Upper lobe of left lung (tissue), 6 donors: ENCODE measurements at regions not wholly inside any gene's neighbourhood (a gene's known extent, or its start where the extent isn't known, plus 50 kb on each side); places are given as distances from the start of the nearest gene placed in this dataset.

Experiments
- ATAC-seq, 2 donors: fragments of 200-7000 bp; cut with Tn5 transposase; one replicate each; pipeline ENCODE4 v1.9.1; 2022; ENCODE audit warnings: mild to moderate bottlenecking in 2 of 2, moderate library complexity in 2 of 2; ENCODE audit not compliant: low FRiP score in 2 of 2
- DNase-seq, 2 donors: peaks; one replicate each; pipeline ENCODE4 v3.0.0-alpha.2; 2019 to 2020
- H3K27ac ChIP-seq, 4 donors: fragments of 200-600 bp; sonication (generic); one replicate each; pipeline ENCODE4 v1.5.1; 2016 to 2019
- H3K27me3 ChIP-seq, 4 donors: fragments of 200-600 bp; sonication (generic); one replicate each; pipeline ENCODE4 v1.5.1; 2017 to 2019
- H3K36me3 ChIP-seq, 4 donors: fragments of 200-600 bp; sonication (generic); one replicate each; pipeline ENCODE4 v1.5.1; 2016 to 2019
- H3K4me1 ChIP-seq, 4 donors: fragments of 200-600 bp; sonication (generic); one replicate each; pipeline ENCODE4 v1.5.1; 2018 to 2019
- H3K4me3 ChIP-seq, 4 donors: fragments of 200-600 bp; sonication (generic); one replicate each; pipeline ENCODE4 v1.5.1; 2017 to 2019; ENCODE audit warnings: mild to moderate bottlenecking in 2 of 4, moderate library complexity in 1 of 4
- H3K9me3 ChIP-seq, 4 donors: fragments of 200-600 bp; sonication (generic); one replicate each; pipeline ENCODE4 v1.5.1; 2018 to 2019
- EP300 ChIP-seq, 4 donors: sonication (generic); formaldehyde crosslinking; IDR thresholded peaks; one replicate each; pipeline ENCODE4 v1.5.1; 2017; ENCODE audit warnings: antibody characterized with exemption in 4 of 4, control low read depth in 2 of 4
- POLR2A ChIP-seq, 4 donors: fragments of 450-650 bp; IDR thresholded peaks; one replicate each; pipeline ENCODE4 v1.5.1; 2016 to 2017; ENCODE audit warnings: antibody characterized with exemption in 4 of 4, mild to moderate bottlenecking in 2 of 4
- POLR2AphosphoS5 ChIP-seq, 2 donors: sonication (generic); formaldehyde crosslinking; IDR thresholded peaks; one replicate each; pipeline ENCODE4 v1.5.1; 2017; ENCODE audit warnings: antibody characterized with exemption in 2 of 2
- WGBS, 2 donors: methylation state at CpG; one replicate each; pipeline ENCODE4 v1.1.5; 2017 to 2018; 5-methylcytosine and 5-hydroxymethylcytosine counted together
- TF ChIP-seq, protein P1 (sequence below), 6 experiments: fragments of 450-650 bp in 4 of 6; fragments of 200-600 bp in 2 of 6; sonication (generic) in 2 of 6; IDR thresholded peaks; one replicate each; pipeline ENCODE4 v1.5.1; 2016 to 2019; ENCODE audit warnings: antibody characterized with exemption in 6 of 6
- donor health status: DM: no; HTN: no; CAD: no; lungs with moderate emphysema.
- donor health status: DM: no; HTN: yes; CAD: no; lungs with severe emphysema.

DNA sequence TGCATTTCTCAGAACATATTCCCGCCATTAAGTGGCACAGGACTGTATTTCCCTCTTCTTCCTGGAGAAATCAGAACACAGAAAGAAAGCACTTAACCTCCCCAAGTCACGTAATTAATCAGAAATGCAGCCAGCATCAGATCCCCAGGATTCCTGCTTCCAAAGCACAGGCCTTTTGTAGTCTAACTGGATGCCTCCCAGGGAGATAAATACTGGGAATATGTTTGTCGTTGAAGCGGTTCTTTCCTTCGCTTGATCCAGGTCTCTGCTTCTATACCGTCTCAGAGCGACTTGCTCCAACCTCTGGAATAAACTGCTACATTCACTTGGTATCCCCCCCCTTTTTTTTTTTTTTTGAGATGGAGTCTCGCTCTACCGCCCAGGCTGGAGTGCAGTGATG is 198.6 kb downstream of the KBTBD8 start:
- Histone ChIP-seq H3K36me3 (no peaks in the 10 kb centered on the region), H3K9me3 (no peaks in the 10 kb centered on the region), H3K27me3 (no peaks in the 10 kb centered on the region), H3K27ac (no peak overlapping the region), H3K4me1 (no peaks in the 10 kb centered on the region), H3K4me3 (no peak overlapping the region)
- DNase-seq (no peak), ATAC-seq (no peak)
- TF ChIP-seq, protein P1, sequence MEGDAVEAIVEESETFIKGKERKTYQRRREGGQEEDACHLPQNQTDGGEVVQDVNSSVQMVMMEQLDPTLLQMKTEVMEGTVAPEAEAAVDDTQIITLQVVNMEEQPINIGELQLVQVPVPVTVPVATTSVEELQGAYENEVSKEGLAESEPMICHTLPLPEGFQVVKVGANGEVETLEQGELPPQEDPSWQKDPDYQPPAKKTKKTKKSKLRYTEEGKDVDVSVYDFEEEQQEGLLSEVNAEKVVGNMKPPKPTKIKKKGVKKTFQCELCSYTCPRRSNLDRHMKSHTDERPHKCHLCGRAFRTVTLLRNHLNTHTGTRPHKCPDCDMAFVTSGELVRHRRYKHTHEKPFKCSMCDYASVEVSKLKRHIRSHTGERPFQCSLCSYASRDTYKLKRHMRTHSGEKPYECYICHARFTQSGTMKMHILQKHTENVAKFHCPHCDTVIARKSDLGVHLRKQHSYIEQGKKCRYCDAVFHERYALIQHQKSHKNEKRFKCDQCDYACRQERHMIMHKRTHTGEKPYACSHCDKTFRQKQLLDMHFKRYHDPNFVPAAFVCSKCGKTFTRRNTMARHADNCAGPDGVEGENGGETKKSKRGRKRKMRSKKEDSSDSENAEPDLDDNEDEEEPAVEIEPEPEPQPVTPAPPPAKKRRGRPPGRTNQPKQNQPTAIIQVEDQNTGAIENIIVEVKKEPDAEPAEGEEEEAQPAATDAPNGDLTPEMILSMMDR (IDR thresholded peaks at IDR 0.05), result no peak
- TF ChIP-seq EP300 (IDR thresholded peaks at IDR 0.05) (no peak), POLR2A (IDR thresholded peaks at IDR 0.05) (no peak), POLR2AphosphoS5 (IDR thresholded peaks at IDR 0.05) (no peak)
- 91% methylated on average over 9 of the region's 9 CpGs for WGBS, 2 donors

DNA sequence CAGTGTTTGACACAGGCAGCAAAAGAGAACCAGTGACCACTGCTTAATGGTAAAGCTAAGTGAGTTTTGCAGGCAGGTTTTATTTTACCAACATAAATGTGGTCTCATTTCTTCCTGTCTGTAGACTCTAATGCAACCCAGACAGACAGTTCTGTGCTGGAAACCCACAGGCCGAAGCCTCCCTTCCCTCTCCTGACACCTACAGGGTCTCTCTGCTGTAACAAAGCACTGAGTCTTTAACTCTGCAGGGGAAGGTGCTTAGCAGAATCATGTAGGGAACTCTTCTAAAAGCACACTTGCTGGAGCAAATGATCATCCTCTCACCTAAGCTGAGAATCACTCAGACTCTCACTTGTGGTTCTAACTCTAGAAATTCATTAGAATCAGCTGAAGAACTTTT is 200.3 kb downstream of the KBTBD8 start:
- Histone ChIP-seq H3K27ac (no peak overlapping the region), H3K4me1 (no peaks in the 10 kb centered on the region), H3K27me3 (no peaks in the 10 kb centered on the region), H3K36me3 (no peaks in the 10 kb centered on the region), H3K4me3 (no peak overlapping the region), H3K9me3 (no peaks in the 10 kb centered on the region)
- DNase-seq, result no peak
- no peak for TF ChIP-seq EP300 (IDR thresholded peaks at IDR 0.05)
- TF ChIP-seq, protein P1 (IDR thresholded peaks at IDR 0.05), result no peak
- TF ChIP-seq POLR2AphosphoS5 (IDR thresholded peaks at IDR 0.05), result no peak
- TF ChIP-seq POLR2A (IDR thresholded peaks at IDR 0.05), result no peak
- ATAC-seq, result no peak
- WGBS, 2 donors, result 82 to 85% methylated on average over 1 of the region's 1 CpG

DNA sequence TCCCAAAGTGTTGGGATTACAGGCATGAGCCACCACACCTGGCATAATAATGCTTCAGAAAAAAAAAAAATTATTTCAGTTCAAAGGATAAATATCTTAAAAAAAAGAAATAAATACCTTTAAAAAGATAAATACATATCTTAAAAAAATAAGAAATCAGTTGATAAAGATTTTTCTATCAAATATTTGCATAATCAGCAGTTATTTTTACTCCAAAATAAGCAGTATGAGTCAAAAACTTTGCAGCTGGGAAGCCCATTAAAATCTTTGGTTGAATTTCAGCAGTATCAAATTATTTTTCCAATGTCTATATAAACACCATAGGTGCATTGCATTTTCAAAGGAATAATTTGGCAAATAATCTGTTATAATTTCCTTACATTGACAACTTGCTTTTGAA is 202.5 kb downstream of the KBTBD8 start:
- H3K4me3 ChIP-seq, result no peak overlapping the region
- DNase-seq (no peak), ATAC-seq (no peak)
- TF ChIP-seq EP300 (IDR thresholded peaks at IDR 0.05), result no peak
- no peak overlapping the region for H3K27ac ChIP-seq
- no peaks in the 10 kb centered on the region for H3K4me1 ChIP-seq
- H3K27me3 ChIP-seq, result no peaks in the 10 kb centered on the region
- no peaks in the 10 kb centered on the region for H3K36me3 ChIP-seq
- no peaks in the 10 kb centered on the region for H3K9me3 ChIP-seq

DNA sequence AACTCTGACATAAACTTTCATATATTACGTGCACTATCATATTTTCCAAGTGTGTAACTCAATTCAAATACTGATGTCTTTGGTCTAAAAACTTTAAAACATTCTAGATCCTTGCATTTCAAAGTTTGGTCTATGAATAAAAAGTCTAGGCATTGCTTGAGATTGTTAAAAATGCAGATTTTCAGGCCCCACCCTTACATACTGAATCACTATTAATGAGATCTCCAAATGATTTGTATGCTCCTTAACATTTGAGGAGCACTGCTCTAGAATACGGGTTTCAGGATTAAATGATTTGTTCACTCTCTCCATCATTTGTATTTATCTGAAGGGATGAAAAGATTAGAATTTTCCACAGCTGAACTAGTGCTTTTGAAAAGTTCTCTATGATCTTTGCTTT is 202.9 kb downstream of the KBTBD8 start:
- Histone ChIP-seq H3K9me3 (no peaks in the 10 kb centered on the region), H3K4me3 (no peak overlapping the region), H3K4me1 (no peaks in the 10 kb centered on the region), H3K27ac (no peak overlapping the region), H3K27me3 (no peaks in the 10 kb centered on the region), H3K36me3 (no peaks in the 10 kb centered on the region)
- 85 to 87% methylated on average over 2 of the region's 2 CpGs for WGBS, 2 donors
- ATAC-seq (no peak), DNase-seq (no peak)
- TF ChIP-seq POLR2A (IDR thresholded peaks at IDR 0.05), result no peak
- TF ChIP-seq EP300 (IDR thresholded peaks at IDR 0.05), result no peak
- TF ChIP-seq, protein P1 (IDR thresholded peaks at IDR 0.05), result no peak
- no peak for TF ChIP-seq POLR2AphosphoS5 (IDR thresholded peaks at IDR 0.05)

DNA sequence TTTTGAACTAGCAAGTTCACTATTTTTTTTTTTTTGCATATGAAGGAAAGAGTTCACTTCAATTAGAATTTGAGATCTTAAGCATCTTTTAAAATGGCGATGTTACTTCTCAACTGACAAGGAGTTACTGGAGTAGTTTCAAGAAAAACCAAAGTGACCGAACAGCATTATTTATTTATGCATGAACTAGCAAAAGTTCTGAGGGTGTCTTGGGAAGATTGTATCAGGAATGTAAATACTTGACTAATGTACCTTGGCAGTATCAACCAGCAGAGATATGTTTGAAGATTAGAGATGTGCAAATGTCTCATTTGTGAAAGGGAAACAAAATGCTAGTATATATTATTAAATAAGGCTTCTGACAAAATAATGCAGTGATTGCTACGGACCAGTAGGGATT is 203.9 kb downstream of the KBTBD8 start:
- H3K4me3 ChIP-seq, result no peak overlapping the region
- TF ChIP-seq EP300 (IDR thresholded peaks at IDR 0.05) (no peak), POLR2A (IDR thresholded peaks at IDR 0.05) (no peak), POLR2AphosphoS5 (IDR thresholded peaks at IDR 0.05) (no peak)
- TF ChIP-seq, protein P1 (IDR thresholded peaks at IDR 0.05), result no peak
- no peaks in the 10 kb centered on the region for H3K4me1 ChIP-seq
- H3K27me3 ChIP-seq, result no peaks in the 10 kb centered on the region
- ATAC-seq (no peak), DNase-seq (no peak)
- no peak overlapping the region for H3K27ac ChIP-seq
- WGBS, 2 donors, result 61% methylated on average over 3 of the region's 3 CpGs
- no peaks in the 10 kb centered on the region for H3K9me3 ChIP-seq
- no peaks in the 10 kb centered on the region for H3K36me3 ChIP-seq
